ENCODE measurements at regions not wholly inside any gene's neighbourhood (a gene's known extent, or its start where the extent isn't known, plus 50 kb on each side); places are given as distances from the start of the nearest gene placed in this dataset.
A peak's percentile ranks its signal among the peaks of the same experiment; 100 is the strongest.

GRCh38 chr16:27706156-27706865, 156.4 kb downstream of the KATNIP start:
- POLR2A ChIA-PET = interaction anchor here (0.6 kb wide), 1 partner anchor 28 kb away, joined by 3 read pairs; no protein-coding TSS in a partner anchor
- ATAC-seq = no peak
- H4K20me1 ChIP-seq (replicated peaks; ENCODE audit: control insufficient read depth, insufficient read depth, low read length) = no peaks in the 10 kb centered on the region

More at GRCh38 chr16:27706156-27706865, 156.4 kb downstream of the KATNIP start:
- BruUV-seq (replicated peaks) = no TSS peak
- no peak overlapping the region for H2AFZ ChIP-seq (ENCODE audit: low read depth, low read length)
- WGBS (ENCODE audit: insufficient coverage, low coverage, missing lambda C conversion rate) = 43% methylated on average over 10 of the region's 10 CpGs
- no peaks in the 10 kb centered on the region for H3K27me3 ChIP-seq (ENCODE audit: control insufficient read depth in 2 of 2, insufficient read depth in 2 of 2, low read length in 2 of 2)
- H3K9me3 ChIP-seq (replicated peaks; ENCODE audit: control insufficient read depth, insufficient read depth, low read depth, low read length) = no peaks in the 10 kb centered on the region
- no peak overlapping the region for H3K27ac ChIP-seq (ENCODE audit: extremely low read depth, low read depth, low read length)
- H3K4me1 ChIP-seq (replicated peaks in 1 of 2; ENCODE audit: control insufficient read depth in 2 of 2, insufficient read depth in 2 of 2, low read length in 2 of 2) = no peaks in the 10 kb centered on the region; a peak in 1 of 5 replicates
- in situ Hi-C loops (cut with MboI) = no loop called here
- no peaks in the 10 kb centered on the region for H3K79me2 ChIP-seq (ENCODE audit: control insufficient read depth, insufficient read depth, low read length)
- no peak overlapping the region for H3K4me2 ChIP-seq (ENCODE audit: insufficient read depth, low read length)
- H3K36me3 ChIP-seq (ENCODE audit: control insufficient read depth, insufficient read depth, low read length) = no peaks in the 10 kb centered on the region; the same call in 2 of the 3 replicates
- intact Hi-C loops (cut with micrococcal nuclease) = no loop called here
- H3K4me3 ChIP-seq = no peak overlapping the region
- no peaks in the 10 kb centered on the region for H3K9me1 ChIP-seq (ENCODE audit: control insufficient read depth, insufficient read depth, low read length)
- peak overlapping the region in 1 of 2 experiments; percentile 31; a peak in 1 of 4 replicates for H3K9ac ChIP-seq (ENCODE audit: insufficient read depth in 1 of 2, low read depth in 2 of 2, low read length in 2 of 2)
- no peak for TF ChIP-seq FOXK2 (conservative IDR thresholded peaks at IDR 0.05 in 1 of 2, IDR thresholded peaks at IDR 0.05 in 1 of 2; ENCODE audit: low read depth in 2 of 2)
- TF ChIP-seq RUNX1 (IDR thresholded peaks at IDR 0.05; ENCODE audit: low read depth) = no peak
- TF ChIP-seq, protein P1, sequence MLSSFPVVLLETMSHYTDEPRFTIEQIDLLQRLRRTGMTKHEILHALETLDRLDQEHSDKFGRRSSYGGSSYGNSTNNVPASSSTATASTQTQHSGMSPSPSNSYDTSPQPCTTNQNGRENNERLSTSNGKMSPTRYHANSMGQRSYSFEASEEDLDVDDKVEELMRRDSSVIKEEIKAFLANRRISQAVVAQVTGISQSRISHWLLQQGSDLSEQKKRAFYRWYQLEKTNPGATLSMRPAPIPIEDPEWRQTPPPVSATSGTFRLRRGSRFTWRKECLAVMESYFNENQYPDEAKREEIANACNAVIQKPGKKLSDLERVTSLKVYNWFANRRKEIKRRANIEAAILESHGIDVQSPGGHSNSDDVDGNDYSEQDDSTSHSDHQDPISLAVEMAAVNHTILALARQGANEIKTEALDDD (IDR thresholded peaks at IDR 0.05) = no peak
- TF ChIP-seq TEAD4 (IDR thresholded peaks at IDR 0.05; ENCODE audit: low read length) = no peak
- TF ChIP-seq TEAD4 (CRISPR knock-in tag; IDR thresholded peaks at IDR 0.05; ENCODE audit: borderline replicate concordance) = no peak
- TF ChIP-seq ZNF165 (CRISPR knock-in tag; IDR thresholded peaks at IDR 0.05; ENCODE audit: borderline replicate concordance) = no peak
- TF ChIP-seq ZNF589 (CRISPR knock-in tag; IDR thresholded peaks at IDR 0.05; ENCODE audit: low read depth) = no peak
- no peak for TF ChIP-seq FOXA3 (CRISPR knock-in tag; conservative IDR thresholded peaks at IDR 0.05 in 1 of 2, IDR thresholded peaks at IDR 0.05 in 1 of 2)
- TF ChIP-seq SRSF1 (IDR thresholded peaks at IDR 0.05; ENCODE audit: low read depth, low read length) = no peak
- no peak for TF ChIP-seq LEF1 (IDR thresholded peaks at IDR 0.05)
- TF ChIP-seq TARDBP (IDR thresholded peaks at IDR 0.05) = no peak
- TF ChIP-seq PHF8 (IDR thresholded peaks at IDR 0.05; ENCODE audit: borderline replicate concordance, low read length) = no peak
- TF ChIP-seq RHOXF2B (CRISPR knock-in tag; conservative IDR thresholded peaks at IDR 0.05) = no peak
- TF ChIP-seq ZNF184 (CRISPR knock-in tag; IDR thresholded peaks at IDR 0.05) = no peak
- no peak for TF ChIP-seq PATZ1 (CRISPR knock-in tag; IDR thresholded peaks at IDR 0.05; ENCODE audit: borderline replicate concordance)
- TF ChIP-seq ELF2 (CRISPR knock-in tag; IDR thresholded peaks at IDR 0.05) = no peak
- TF ChIP-seq YBX1 (IDR thresholded peaks at IDR 0.05) = no peak
- no peak for FAIRE-seq
- DNase-seq (ENCODE audit: extremely low read depth in 1 of 4, low spot score in 3 of 4) = no peak
- CTCF ChIA-PET (ENCODE audit: low intra/inter-chr PET ratio) = no interaction called here
